Adrenal gland (tissue), 9 donors: ENCODE measurements at regions not wholly inside any gene's neighbourhood (a gene's known extent, or its start where the extent isn't known, plus 50 kb on each side); places are given as distances from the start of the nearest gene placed in this dataset.
"Not testable (repeated sequence)": the region's sequence is repeated elsewhere in the genome, so short reads cannot be mapped to it uniquely, and the experiment has no call there.

ENCODE experiments used
- DNase-seq, 7 donors: peaks; one replicate each; pipeline ENCODE4 v3.0.0-alpha.2; 2019 to 2020
- H3K27ac ChIP-seq, 5 donors: fragments of 200-600 bp; sonication (generic) in 4 of 5; 1 replicate in 3 of 5; 2 replicates in 2 of 5; pipeline versions ENCODE4 v1.5.1 to v1.8.0; 2016 to 2020; ENCODE audit warnings: mild to moderate bottlenecking in 1 of 5
- H3K27me3 ChIP-seq: fragments of 200-600 bp; 2 replicates; pipeline ENCODE4 v1.8.0; 2021
- H3K36me3 ChIP-seq, 2 donors: fragments of 200-600 bp; replicated peaks in 1 of 2; 1 replicate in 1 of 2; 2 replicates in 1 of 2; pipeline versions ENCODE4 v1.5.1 to v1.8.0; 2018 to 2022
- H3K4me1 ChIP-seq, 2 donors: fragments of 200-600 bp; replicated peaks in 1 of 2; 1 replicate in 1 of 2; 2 replicates in 1 of 2; pipeline versions ENCODE4 v1.5.1 to v1.8.0; 2018 to 2021
- H3K4me3 ChIP-seq, 4 donors: fragments of 200-600 bp; sonication (generic) in 3 of 4; one replicate each; pipeline ENCODE4 v1.5.1; 2016 to 2018
- H3K9me3 ChIP-seq, 3 donors: fragments of 200-600 bp; sonication (generic) in 1 of 3; replicated peaks in 1 of 3; 1 replicate in 2 of 3; 2 replicates in 1 of 3; pipeline versions ENCODE4 v1.5.1 to v1.8.0; 2016 to 2021
- CTCF ChIP-seq, 6 experiments: fragments of 450-650 bp in 4 of 6; fragments of 200-600 bp in 2 of 6; sonication (generic) in 1 of 6; IDR thresholded peaks; 1 replicate in 5 of 6; 2 replicates in 1 of 6; pipeline versions ENCODE4 v1.5.1 to v1.8.0; 2016 to 2021; ENCODE audit warnings: antibody characterized with exemption in 6 of 6, mild to moderate bottlenecking in 2 of 6, moderate library complexity in 1 of 6
- POLR2A ChIP-seq, 2 donors: fragments of 450-650 bp; IDR thresholded peaks; one replicate each; pipeline ENCODE4 v1.6.1; 2017; ENCODE audit warnings: antibody characterized with exemption in 2 of 2, mild to moderate bottlenecking in 2 of 2, moderate library complexity in 1 of 2
- WGBS, 4 donors: extraction: QIAGEN DNeasy Blood & Tissue Kit in 2 of 4; methylation state at CpG; one replicate each; pipeline versions ENCODE4 v1.1.5 to v1.1.7; 2013 to 2017; 5-methylcytosine and 5-hydroxymethylcytosine counted together
- intact Hi-C, 2 donors: fragments of 100-400 bp; cut with DNase I; formaldehyde crosslinking; loops; one replicate each; pipeline versions ENCODE4 v1.14.1 to v1.15.0; 2022 to 2023
- donor health status: healthy with polysubstance abuse.
- donor health status: Bipolar disorder and iron deficiency.
- donor health status: DM: yes; HTN: yes; CAD: no.
- donor health status: DM: no; HTN: no; CAD: no.
- donor health status: DM: no; HTN: no; CAD: no.

DNA sequence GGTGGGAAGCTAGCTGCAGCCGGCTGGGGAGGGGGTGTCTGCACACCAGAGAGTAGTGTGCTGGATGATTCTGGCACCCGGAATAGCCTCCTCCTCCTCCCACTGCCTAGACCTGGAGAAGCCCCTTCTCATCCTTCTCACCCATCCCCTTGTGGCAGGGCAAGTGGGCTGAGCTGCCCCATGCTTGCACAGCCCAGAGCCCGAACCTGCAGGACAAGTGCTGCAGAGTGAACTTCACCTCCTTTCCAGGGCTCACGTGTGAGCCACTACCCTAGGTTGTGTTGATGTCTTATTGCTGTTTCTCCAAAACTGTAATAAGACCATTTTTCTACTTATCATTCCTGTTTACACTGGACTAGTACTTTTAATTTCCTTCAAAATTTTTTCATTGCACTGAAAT, 56.1 kb upstream of the GLYATL1B start:
- no peaks in the 10 kb centered on the region for H3K36me3 ChIP-seq
- no peak overlapping the region for H3K4me3 ChIP-seq
- H3K9me3 ChIP-seq = no peaks in the 10 kb centered on the region
- H3K27me3 ChIP-seq = no peaks in the 10 kb centered on the region
- DNase-seq = no peak
- no peak overlapping the region for H3K27ac ChIP-seq
- intact Hi-C loops = no loop called here
- 68 to 84% (median 74%) methylated on average over 4 of the region's 4 CpGs for WGBS, 4 donors
- no peaks in the 10 kb centered on the region for H3K4me1 ChIP-seq
- no peak for TF ChIP-seq CTCF (IDR thresholded peaks at IDR 0.05)
- no peak for TF ChIP-seq POLR2A (IDR thresholded peaks at IDR 0.05)

DNA sequence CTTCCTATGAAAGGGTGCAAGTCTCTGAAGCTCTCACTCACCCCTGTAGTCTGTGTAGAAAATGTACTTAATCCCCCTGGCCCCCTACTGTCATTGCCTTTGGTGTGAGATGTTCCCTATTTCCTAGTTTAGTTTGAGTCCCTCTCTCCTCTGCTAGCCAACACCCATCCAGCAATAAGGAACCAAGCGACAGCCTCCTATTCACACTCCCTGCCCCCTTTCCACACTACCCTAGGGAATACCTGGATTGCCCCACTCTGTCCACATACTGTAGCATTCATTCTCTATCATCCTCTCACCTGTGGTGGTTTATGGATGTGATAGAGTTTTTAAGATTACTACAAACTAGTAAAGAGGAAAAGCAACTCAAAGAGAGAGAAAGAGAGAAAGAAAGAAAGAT, 54.4 kb upstream of the GLYATL1B start:
- intact Hi-C loops, DNase-seq, H3K27ac ChIP-seq, H3K4me1 ChIP-seq, H3K27me3 ChIP-seq, H3K36me3 ChIP-seq, H3K4me3 ChIP-seq, H3K9me3 ChIP-seq: not testable (repeated sequence)
- WGBS, 4 donors = 60 to 100% (median 80%) methylated on average over 1 of the region's 1 CpG
